GM19395 (cell line): ENCODE measurements at regions not wholly inside any gene's neighbourhood (a gene's known extent, or its start where the extent isn't known, plus 50 kb on each side); places are given as distances from the start of the nearest gene placed in this dataset.

ENCODE experiments used
- ATAC-seq: cut with Tn5 transposase; IDR thresholded peaks from one replicate; pipeline ENCODE4 v1.9.1; 2021; ENCODE audit warnings: mild to moderate bottlenecking, moderate library complexity; ENCODE audit not compliant: unreplicated experiment

DNA sequence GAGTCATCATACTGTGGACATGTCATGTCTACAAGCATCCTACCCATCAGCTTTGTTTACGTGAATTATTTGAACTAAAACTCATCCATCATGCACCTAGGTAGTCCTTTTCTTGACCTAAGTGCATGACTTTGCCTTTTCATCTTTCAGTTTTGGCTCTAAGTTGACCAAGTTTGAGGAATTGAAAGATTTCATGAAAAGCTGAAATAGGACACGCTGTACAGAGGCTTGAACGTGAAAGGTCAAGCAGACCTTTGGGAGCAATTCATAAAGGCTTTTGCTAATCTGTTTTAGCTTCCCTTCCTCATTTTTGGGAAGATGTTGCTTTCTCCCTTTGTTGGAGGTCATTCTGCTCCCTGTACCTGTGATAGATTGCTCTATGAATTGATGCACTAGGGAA lies 55.1 kb upstream of the MLIP start:
- ATAC-seq: no peak

GRCh38 chr6:54057058-54057457 lies 54.2 kb upstream of the MLIP start:
- no peak for ATAC-seq

GRCh38 chr6:54058236-54058635 lies 53.0 kb upstream of the MLIP start:
- ATAC-seq: no peak

DNA sequence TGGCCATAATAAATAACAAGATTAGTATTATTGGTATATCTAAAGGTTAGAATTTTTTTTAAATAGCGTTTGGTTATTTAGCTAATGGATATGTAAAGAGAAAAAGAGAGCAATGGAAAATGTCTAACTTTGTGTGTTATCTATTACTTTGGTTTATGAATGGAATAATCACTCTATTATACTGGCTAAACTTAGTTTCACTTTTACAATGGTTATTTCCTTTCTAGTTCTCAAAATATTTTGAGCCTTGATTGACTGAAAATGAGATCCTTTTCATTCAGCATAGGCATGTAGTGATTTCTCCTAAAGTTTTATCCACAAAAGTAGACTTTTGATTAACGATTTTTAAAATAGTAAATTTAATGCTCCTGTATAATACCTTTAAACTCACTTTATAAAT lies 51.6 kb upstream of the MLIP start:
- ATAC-seq: no peak

- no peak for ATAC-seq
Measured at GRCh38 chr6:54060286-54060685, 51.0 kb upstream of the MLIP start.
